DOHH2 (cell line): ENCODE measurements at regions not wholly inside any gene's neighbourhood (a gene's known extent, or its start where the extent isn't known, plus 50 kb on each side); places are given as distances from the start of the nearest gene placed in this dataset.

Source experiments
- EZH2phosphoT487 ChIP-seq: fragments of 200-600 bp; sonication (generic); IDR thresholded peaks from 2 replicates; pipeline ENCODE4 v1.6.1; 2017; ENCODE audit warnings: borderline replicate concordance, mild to moderate bottlenecking, antibody characterized with exemption, low read length, moderate library complexity, mixed read lengths
- TF ChIP-seq, protein P1 (sequence below): fragments of 200-600 bp; sonication (generic); IDR thresholded peaks from one replicate; pipeline ENCODE4 v1.5.1; 2014; ENCODE audit warnings: antibody characterized with exemption, mild to moderate bottlenecking, low read depth, low read length; ENCODE audit not compliant: poor library complexity, severe bottlenecking

DNA sequence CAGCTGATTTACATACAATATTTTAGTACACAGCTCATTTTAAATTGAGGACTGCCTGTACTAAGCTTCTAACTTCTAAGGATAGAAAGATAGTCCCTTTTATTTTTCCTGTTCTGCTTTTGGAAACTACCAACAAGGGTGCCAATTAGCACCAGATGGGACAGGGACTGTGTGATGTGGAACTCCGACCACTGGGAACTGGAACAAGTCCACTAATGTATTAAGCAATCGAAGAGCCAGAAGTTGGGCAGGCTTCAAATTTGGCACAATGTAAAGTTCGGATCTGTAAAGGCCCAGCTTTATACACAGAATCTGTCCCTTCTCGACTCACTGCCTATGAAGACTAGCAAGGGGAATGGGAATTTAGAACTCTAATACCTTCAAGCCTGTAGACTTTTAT is 149.3 kb downstream of the ZC3H11B start:
- TF ChIP-seq, protein P1, sequence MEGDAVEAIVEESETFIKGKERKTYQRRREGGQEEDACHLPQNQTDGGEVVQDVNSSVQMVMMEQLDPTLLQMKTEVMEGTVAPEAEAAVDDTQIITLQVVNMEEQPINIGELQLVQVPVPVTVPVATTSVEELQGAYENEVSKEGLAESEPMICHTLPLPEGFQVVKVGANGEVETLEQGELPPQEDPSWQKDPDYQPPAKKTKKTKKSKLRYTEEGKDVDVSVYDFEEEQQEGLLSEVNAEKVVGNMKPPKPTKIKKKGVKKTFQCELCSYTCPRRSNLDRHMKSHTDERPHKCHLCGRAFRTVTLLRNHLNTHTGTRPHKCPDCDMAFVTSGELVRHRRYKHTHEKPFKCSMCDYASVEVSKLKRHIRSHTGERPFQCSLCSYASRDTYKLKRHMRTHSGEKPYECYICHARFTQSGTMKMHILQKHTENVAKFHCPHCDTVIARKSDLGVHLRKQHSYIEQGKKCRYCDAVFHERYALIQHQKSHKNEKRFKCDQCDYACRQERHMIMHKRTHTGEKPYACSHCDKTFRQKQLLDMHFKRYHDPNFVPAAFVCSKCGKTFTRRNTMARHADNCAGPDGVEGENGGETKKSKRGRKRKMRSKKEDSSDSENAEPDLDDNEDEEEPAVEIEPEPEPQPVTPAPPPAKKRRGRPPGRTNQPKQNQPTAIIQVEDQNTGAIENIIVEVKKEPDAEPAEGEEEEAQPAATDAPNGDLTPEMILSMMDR: no peak
- no peak for TF ChIP-seq EZH2phosphoT487
